ENCODE measurements at regions not wholly inside any gene's neighbourhood (a gene's known extent, or its start where the extent isn't known, plus 50 kb on each side); places are given as distances from the start of the nearest gene placed in this dataset.

GRCh38 chr6:14985366-14985765, 260.5 kb upstream of the JARID2 start:
- no peaks in the 10 kb centered on the region for H3K79me2 ChIP-seq
- no peaks in the 10 kb centered on the region for H4K20me1 ChIP-seq (ENCODE audit: insufficient read depth, poor library complexity, severe bottlenecking)
- no peaks in the 10 kb centered on the region for H3K27me3 ChIP-seq
- TF ChIP-seq CTCF (IDR thresholded peaks at IDR 0.05; ENCODE audit: poor library complexity) (no peak), EZH2phosphoT487 (IDR thresholded peaks at IDR 0.05; ENCODE audit: low read depth, severe bottlenecking, unreplicated experiment) (no peak), EZH2 (IDR thresholded peaks at IDR 0.05; ENCODE audit: borderline replicate concordance) (no peak)
- no peak overlapping the region for H3K27ac ChIP-seq
- no peak overlapping the region for H2AFZ ChIP-seq
- no peak overlapping the region for H3K4me3 ChIP-seq
- 88% methylated on average over 4 of the region's 4 CpGs for WGBS (ENCODE audit: low lambda C conversion rate, missing lambda C conversion rate)
- H3K9me2 ChIP-seq (replicated peaks; ENCODE audit: insufficient read depth), result no peaks in the 10 kb centered on the region
- no peak overlapping the region for H3K4me2 ChIP-seq
- DNase-seq (ENCODE audit: low spot score), result no peak
- H3K4me1 ChIP-seq (ENCODE audit: insufficient read depth), result peaks cover 9% of the 10 kb centered on the region
- no peaks in the 10 kb centered on the region for H3K36me3 ChIP-seq (replicated peaks; ENCODE audit: insufficient read depth, low read depth)
- H3K9me3 ChIP-seq (ENCODE audit: low read depth), result no peaks in the 10 kb centered on the region

- no peaks in the 10 kb centered on the region for H3K27me3 ChIP-seq
- TF ChIP-seq CTCF (IDR thresholded peaks at IDR 0.05; ENCODE audit: poor library complexity), result no peak
- TF ChIP-seq EZH2 (IDR thresholded peaks at IDR 0.05; ENCODE audit: borderline replicate concordance), result no peak
- no peak for TF ChIP-seq EZH2phosphoT487 (IDR thresholded peaks at IDR 0.05; ENCODE audit: low read depth, severe bottlenecking, unreplicated experiment)
These were observed 259.5 kb upstream of the JARID2 start for GRCh38 chr6:14986370-14986769.

GRCh38 chr6:14987490-14987889, 258.4 kb upstream of the JARID2 start:
- no peaks in the 10 kb centered on the region for H4K20me1 ChIP-seq (ENCODE audit: insufficient read depth, poor library complexity, severe bottlenecking)
- H3K9me2 ChIP-seq (replicated peaks; ENCODE audit: insufficient read depth), result no peaks in the 10 kb centered on the region
- 81% methylated on average over 4 of the region's 4 CpGs for WGBS (ENCODE audit: low lambda C conversion rate, missing lambda C conversion rate)

More at GRCh38 chr6:14986370-14986769, 259.5 kb upstream of the JARID2 start:
- H3K36me3 ChIP-seq (replicated peaks; ENCODE audit: insufficient read depth, low read depth), result no peaks in the 10 kb centered on the region
- no peak overlapping the region for H3K4me2 ChIP-seq
- H3K4me3 ChIP-seq, result no peak overlapping the region
- H3K4me1 ChIP-seq (ENCODE audit: insufficient read depth), result peaks cover 9% of the 10 kb centered on the region
- no peaks in the 10 kb centered on the region for H3K9me2 ChIP-seq (replicated peaks; ENCODE audit: insufficient read depth)
- H3K27ac ChIP-seq, result no peak overlapping the region
- no peaks in the 10 kb centered on the region for H3K9me3 ChIP-seq (ENCODE audit: low read depth)
- no peak for DNase-seq (ENCODE audit: low spot score)
- no peak overlapping the region for H2AFZ ChIP-seq
- H4K20me1 ChIP-seq (ENCODE audit: insufficient read depth, poor library complexity, severe bottlenecking), result no peaks in the 10 kb centered on the region
- 90% methylated on average over 7 of the region's 7 CpGs for WGBS (ENCODE audit: low lambda C conversion rate, missing lambda C conversion rate)
- no peaks in the 10 kb centered on the region for H3K79me2 ChIP-seq

More at GRCh38 chr6:14987490-14987889, 258.4 kb upstream of the JARID2 start:
- no peak for DNase-seq (ENCODE audit: low spot score)
- Histone ChIP-seq H3K36me3 (replicated peaks; ENCODE audit: insufficient read depth, low read depth) (no peaks in the 10 kb centered on the region), H3K79me2 (no peaks in the 10 kb centered on the region), H3K4me3 (no peak overlapping the region), H3K27ac (no peak overlapping the region), H3K4me1 (ENCODE audit: insufficient read depth) (peaks cover 9% of the 10 kb centered on the region), H2AFZ (no peak overlapping the region), H3K9me3 (ENCODE audit: low read depth) (no peaks in the 10 kb centered on the region), H3K27me3 (no peaks in the 10 kb centered on the region), H3K4me2 (no peak overlapping the region)
- TF ChIP-seq EZH2phosphoT487 (IDR thresholded peaks at IDR 0.05; ENCODE audit: low read depth, severe bottlenecking, unreplicated experiment), result no peak
- no peak for TF ChIP-seq EZH2 (IDR thresholded peaks at IDR 0.05; ENCODE audit: borderline replicate concordance)
- no peak for TF ChIP-seq CTCF (IDR thresholded peaks at IDR 0.05; ENCODE audit: poor library complexity)
